HL-60 (cell line): ENCODE measurements at regions not wholly inside any gene's neighbourhood (a gene's known extent, or its start where the extent isn't known, plus 50 kb on each side); places are given as distances from the start of the nearest gene placed in this dataset.

ENCODE experiments used
- DNase-seq, 2 experiments: peaks; one replicate each; pipeline ENCODE4 v3.0.0-alpha.2; 2010 to 2020; ENCODE audit warnings: low read depth in 1 of 2, low spot score in 1 of 2
- H3K27ac ChIP-seq: fragments of 250-450 bp; sonication (Bioruptor Pico); replicated peaks from 2 replicates; pipeline ENCODE4 v1.5.1; 2020; ENCODE audit warnings: mild to moderate bottlenecking, moderate library complexity
- H3K27me3 ChIP-seq: fragments of 250-450 bp; sonication (Bioruptor Pico); 2 replicates; pipeline ENCODE4 v1.5.1; 2021; ENCODE audit warnings: mild to moderate bottlenecking, moderate library complexity; ENCODE audit not compliant: insufficient read depth, poor library complexity, severe bottlenecking
- H3K4me3 ChIP-seq: replicated peaks from 2 replicates; pipeline ENCODE4 v1.5.1; 2011; ENCODE audit warnings: mild to moderate bottlenecking, control low read depth, low read length; ENCODE audit not compliant: insufficient read depth
- CTCF ChIP-seq: IDR thresholded peaks from one replicate; pipeline ENCODE4 v1.5.1; 2011; ENCODE audit warnings: low read length, control low read depth, inconsistent platforms; ENCODE audit not compliant: insufficient read depth
- GABPA ChIP-seq: IDR thresholded peaks from 2 replicates; pipeline ENCODE4 v1.6.1; 2012; ENCODE audit warnings: low read depth
- POLR2AphosphoS5 ChIP-seq: IDR thresholded peaks from 2 replicates; pipeline ENCODE4 v1.6.1; 2012; ENCODE audit warnings: low read depth
- REST ChIP-seq: IDR thresholded peaks from 2 replicates; pipeline ENCODE4 v1.6.1; 2012; ENCODE audit warnings: low read depth; ENCODE audit not compliant: insufficient replicate concordance
- SPI1 ChIP-seq: IDR thresholded peaks from 2 replicates; pipeline ENCODE4 v1.6.1; 2012; ENCODE audit warnings: low read depth, mild to moderate bottlenecking, borderline replicate concordance

GRCh38 chr11:121714351-121714750 is 261.6 kb upstream of the SORL1-AS1 start:
- no peak overlapping the region for H3K4me3 ChIP-seq
- no peak overlapping the region for H3K27ac ChIP-seq
- TF ChIP-seq CTCF: no peak
- no peak for TF ChIP-seq SPI1
- TF ChIP-seq GABPA: no peak
- TF ChIP-seq REST: no peak
- H3K27me3 ChIP-seq: no peaks in the 10 kb centered on the region
- no peak for DNase-seq

- no peak overlapping the region for H3K27ac ChIP-seq
- no peak overlapping the region for H3K4me3 ChIP-seq
- TF ChIP-seq REST (no peak), POLR2AphosphoS5 (no peak), SPI1 (no peak), GABPA (no peak), CTCF (no peak)
- no peak for DNase-seq
- H3K27me3 ChIP-seq: peaks cover 5% of the 10 kb centered on the region
These were observed 259.2 kb upstream of the SORL1-AS1 start for GRCh38 chr11:121711939-121712338.

- H3K27me3 ChIP-seq: peaks cover 6% of the 10 kb centered on the region
- no peak overlapping the region for H3K27ac ChIP-seq
- TF ChIP-seq CTCF (no peak), POLR2AphosphoS5 (no peak), GABPA (no peak), SPI1 (no peak), REST (no peak)
- DNase-seq: no peak
- no peak overlapping the region for H3K4me3 ChIP-seq
These were observed 258.5 kb upstream of the SORL1-AS1 start for GRCh38 chr11:121711236-121711635.
